Esophagus muscularis mucosa (tissue), 3 donors: ENCODE measurements at regions not wholly inside any gene's neighbourhood (a gene's known extent, or its start where the extent isn't known, plus 50 kb on each side); places are given as distances from the start of the nearest gene placed in this dataset.

Source experiments
- CTCF ChIP-seq, 3 experiments: fragments of 200-600 bp in 2 of 3; fragments of 450-650 bp in 1 of 3; sonication (generic) in 2 of 3; IDR thresholded peaks; one replicate each; pipeline ENCODE4 v1.5.1; 2017 to 2019; ENCODE audit warnings: antibody characterized with exemption in 3 of 3, mild to moderate bottlenecking in 2 of 3, moderate library complexity in 1 of 3
- POLR2A ChIP-seq: fragments of 450-650 bp; IDR thresholded peaks from one replicate; pipeline ENCODE4 v1.6.1; 2017; ENCODE audit warnings: antibody characterized with exemption, moderate library complexity, mild to moderate bottlenecking, low read depth
- POLR2AphosphoS5 ChIP-seq, 2 donors: sonication (generic); formaldehyde crosslinking; IDR thresholded peaks; one replicate each; pipeline ENCODE4 v1.6.1; 2017; ENCODE audit warnings: antibody characterized with exemption in 2 of 2

DNA sequence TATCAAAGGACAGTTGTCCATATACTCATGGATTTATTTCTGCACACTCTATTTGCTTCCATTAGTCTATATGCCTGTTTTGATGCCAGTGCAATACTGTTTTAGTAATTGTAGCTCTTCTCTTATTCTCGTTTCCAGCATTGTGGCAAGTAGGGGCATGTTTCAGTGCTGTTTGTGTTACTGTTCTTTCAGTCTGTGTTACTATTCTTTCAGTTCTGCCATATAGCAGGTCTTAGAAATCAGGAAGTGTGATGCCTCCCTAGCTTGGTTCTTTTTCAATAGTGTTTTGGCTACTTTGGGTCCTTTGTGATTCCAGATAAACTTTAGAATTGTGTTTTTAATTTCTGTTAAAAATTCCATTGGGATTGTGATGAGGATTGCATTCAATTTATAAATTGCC is 180.5 kb upstream of the PTPRD start:
- TF ChIP-seq CTCF (IDR thresholded peaks at IDR 0.05) (no peak), POLR2A (no peak), POLR2AphosphoS5 (IDR thresholded peaks at IDR 0.05) (no peak)
